ENCODE measurements at regions not wholly inside any gene's neighbourhood (a gene's known extent, or its start where the extent isn't known, plus 50 kb on each side); places are given as distances from the start of the nearest gene placed in this dataset.
"Not testable (repeated sequence)": the region's sequence is repeated elsewhere in the genome, so short reads cannot be mapped to it uniquely, and the experiment has no call there.

DNA sequence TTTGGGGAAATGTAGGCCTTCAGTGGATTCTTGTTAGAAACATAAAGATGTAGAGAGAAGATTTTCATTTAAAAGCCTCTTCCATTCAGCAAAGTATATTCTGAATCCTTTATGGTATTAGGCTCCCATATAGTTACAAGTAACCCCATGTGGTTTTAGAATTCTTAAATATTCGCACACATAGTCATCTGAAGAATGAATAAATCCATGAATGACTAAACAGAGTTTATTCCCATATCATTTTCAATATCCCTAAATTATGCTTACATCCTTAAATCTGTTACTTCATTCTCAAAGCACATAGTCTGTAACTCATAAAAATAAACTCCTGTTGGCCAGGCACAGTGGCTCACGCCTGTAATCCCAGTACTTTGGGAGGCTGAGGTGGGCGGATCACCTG is 962.1 kb downstream of the KCNJ18 start:
- DNase-seq, result no peak

- no peak for DNase-seq
Observed at GRCh38 chr17:22669721-22670120, 977.4 kb downstream of the KCNJ18 start.

DNA sequence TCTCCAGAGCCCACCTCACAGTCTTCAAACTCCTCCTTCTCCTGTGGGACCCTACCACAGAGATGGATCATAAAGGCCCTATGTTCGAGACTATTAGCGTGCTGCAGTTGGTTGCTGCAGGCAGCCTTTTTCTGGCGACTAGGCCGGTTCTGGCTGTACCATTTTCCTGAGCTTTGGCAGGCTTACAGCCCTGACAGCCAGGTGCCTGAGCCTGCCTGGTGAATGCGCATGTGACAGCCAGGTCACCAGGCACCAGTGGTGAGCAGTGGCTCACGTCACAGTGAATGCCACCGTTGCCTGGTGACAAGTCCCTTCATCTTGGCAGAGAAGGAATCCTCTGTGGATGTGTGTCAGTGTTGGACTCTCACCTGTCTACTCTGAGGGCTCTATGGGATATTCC is 978.8 kb downstream of the KCNJ18 start:
- DNase-seq, result no peak

- DNase-seq, result no peak
Observed at GRCh38 chr17:22692066-22692805, 999.9 kb downstream of the KCNJ18 start.

GRCh38 chr17:22692806-22693171 is 1000.5 kb downstream of the KCNJ18 start:
- DNase-seq, result no peak

DNA sequence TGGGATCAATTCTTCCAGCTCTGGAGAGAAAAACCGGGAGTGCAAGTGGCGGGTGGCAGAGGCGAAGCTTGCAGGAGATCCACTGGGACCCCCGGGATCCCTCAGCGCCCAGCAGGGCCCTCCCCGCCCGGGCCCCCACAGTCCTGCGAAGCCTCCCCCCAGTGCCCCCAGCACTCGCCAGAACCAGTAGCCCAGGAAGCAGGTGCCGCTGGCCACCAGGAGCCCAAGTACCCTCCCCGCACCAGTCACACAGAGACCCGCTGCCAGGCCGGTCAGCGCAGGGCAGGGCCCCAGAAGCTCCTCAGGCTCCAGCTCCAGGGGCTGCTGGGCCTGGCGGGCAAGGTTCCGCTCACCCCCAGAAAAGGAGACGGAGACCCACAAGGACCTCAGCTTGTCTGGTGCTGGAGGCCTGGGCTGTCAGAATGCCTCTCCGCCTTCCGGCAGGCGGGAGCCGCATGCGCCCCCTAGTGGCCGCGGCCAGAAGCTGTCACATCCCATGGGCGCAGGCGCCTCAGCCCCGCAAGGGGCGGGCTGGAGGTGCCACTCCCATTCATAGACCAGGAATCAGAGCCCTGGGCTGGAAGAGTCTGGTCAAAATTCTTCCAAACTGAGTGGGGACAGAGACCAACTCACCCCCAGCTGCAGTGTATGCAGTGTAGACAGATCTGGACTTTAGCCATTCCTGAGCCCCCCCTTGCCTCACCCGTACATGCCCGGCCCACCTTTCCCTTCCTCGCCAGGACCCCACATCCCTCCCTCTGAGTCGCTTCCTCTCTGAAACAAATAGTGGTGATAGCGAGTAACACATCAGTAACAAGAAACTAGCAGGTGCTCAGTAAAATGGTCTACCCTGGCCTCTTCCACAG is 1002.3 kb downstream of the KCNJ18 start:
- no peak for DNase-seq

GRCh38 chr17:22695228-22695619 is 1002.9 kb downstream of the KCNJ18 start:
- no peak for DNase-seq

DNA sequence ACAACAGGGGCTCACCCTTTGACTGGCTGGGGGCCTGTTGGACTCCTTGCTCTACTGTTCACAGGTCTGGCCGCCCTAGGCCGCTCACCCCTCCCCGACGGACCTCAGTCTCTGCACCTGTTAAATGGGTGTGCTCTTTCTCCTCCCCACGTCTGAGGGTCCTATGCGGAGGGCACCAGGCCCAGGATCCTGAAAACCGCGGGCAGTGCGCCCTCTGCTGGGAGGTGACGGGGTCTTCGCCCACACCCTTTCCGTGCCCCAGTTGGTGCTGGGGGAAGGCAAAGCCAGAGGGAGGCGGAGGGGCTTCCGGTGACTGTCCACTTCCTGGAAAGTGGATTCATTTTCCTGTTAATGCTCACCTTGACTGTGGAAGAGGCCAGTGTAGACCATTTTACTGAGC is 1010.9 kb downstream of the KCNJ18 start:
- no peak for DNase-seq

DNA sequence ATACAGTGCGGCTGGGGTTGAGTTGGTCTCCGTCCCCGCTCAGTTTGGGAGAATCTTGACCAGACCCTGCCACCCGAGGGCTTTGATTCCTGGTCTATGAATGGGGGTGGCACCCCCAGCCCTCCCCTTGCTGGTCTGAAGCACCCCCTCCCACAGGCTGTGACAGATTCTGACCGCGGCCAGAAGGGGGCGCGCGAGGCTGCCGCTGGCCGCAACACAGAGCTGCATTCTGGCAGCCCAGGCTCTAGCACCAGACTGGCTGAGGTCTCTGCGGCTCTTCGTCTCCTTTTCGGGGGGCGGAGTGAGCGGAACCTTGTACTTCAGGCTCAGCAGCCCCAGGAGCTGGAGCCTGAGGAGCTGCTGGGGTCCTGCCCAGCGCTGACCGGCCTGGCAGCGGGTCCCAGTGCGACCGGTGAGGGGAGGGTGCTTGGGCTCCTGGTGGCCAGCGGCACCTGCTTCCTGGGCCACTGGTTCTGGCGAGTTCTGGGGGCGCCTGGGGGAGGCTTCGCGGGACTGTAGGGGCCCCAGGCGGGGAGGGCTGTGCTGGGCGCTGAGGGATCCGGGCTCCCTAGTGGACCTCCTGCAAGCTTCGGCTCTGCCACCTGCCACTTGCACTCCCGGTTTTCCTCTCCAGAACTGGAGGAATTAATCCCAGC is 1011.6 kb downstream of the KCNJ18 start:
- peak in 1 of 2 experiments; percentile 12 for DNase-seq

- no peak for DNase-seq
Observed at GRCh38 chr17:22704674-22705073, 1012.4 kb downstream of the KCNJ18 start.

DNA sequence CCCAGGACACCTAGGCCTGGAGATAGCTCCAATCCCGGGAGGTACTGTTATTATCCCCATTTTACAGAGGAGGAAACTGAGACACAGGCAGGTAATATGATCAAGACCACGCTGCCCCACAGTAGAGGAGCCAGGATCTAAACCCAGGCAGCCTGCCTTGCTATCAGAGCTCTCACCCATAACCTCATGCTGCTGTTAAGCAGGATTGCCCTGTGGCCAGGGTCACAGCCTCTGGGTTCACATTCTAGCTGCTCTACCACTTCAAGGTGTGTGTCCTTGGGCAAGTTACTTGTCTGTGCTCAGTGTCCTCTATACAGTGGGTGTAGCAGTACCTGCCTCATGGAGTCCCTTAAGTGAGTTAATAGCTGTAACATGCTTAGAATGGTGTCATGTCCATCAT is 1015.3 kb downstream of the KCNJ18 start:
- DNase-seq, result no peak

DNA sequence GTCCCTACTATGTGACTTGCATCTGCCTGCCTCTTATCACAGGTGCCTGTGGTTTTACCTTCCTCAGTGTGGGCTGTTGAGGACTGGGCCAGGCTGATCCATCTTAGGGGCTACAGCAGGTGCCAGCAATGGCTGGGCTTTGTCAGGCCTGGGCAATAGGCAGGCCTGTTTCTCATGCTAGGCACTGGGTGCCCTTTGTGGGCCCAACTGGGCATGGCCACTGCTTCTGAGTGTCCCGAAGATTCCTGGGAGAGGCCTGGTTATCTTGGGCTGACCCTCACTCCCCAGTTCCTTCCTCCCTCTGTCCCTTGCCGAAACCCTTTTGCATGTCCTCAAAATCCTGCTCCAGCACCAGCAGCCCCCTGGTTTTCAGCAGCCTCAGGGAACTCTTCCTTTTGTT is 1024.9 kb downstream of the KCNJ18 start:
- no peak for DNase-seq

- no peak for DNase-seq
Observed at GRCh38 chr17:22718689-22719088, 1026.4 kb downstream of the KCNJ18 start.

GRCh38 chr17:22741066-22741465 is 1048.7 kb downstream of the KCNJ18 start:
- DNase-seq, result not testable (repeated sequence)

Data from NCI-H524 (cell line).